ENCODE measurements at regions not wholly inside any gene's neighbourhood (a gene's known extent, or its start where the extent isn't known, plus 50 kb on each side); places are given as distances from the start of the nearest gene placed in this dataset.
"Not testable (repeated sequence)": the region's sequence is repeated elsewhere in the genome, so short reads cannot be mapped to it uniquely, and the experiment has no call there.

DNA sequence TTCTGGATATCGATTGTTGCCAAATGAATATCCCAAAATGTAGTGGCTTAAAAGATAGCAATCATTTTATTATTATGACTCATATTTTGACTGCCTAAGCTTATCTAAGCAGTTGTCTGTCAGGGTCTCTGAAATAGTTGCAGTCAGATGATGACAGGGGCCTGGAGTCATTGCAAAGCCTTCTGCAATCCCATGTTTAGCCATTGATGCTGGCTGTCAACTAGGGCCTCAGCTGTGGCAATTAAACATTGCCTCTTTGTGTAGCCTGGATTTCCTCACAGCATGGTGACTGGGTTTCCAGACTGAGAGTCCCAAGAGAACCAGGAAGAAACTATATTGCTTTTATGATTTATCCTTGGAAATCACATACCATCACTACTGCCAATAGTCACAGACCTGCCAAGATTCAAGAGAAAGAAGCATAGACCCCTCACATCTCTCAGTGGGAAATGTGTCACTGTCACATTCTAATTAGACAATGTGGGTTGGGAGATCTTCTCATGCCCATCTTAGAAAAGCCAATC lies 227.3 kb upstream of the NOCT start:
- no peak for DNase-seq (ENCODE audit: low read depth, low spot score)
- no peak overlapping the region for H3K9ac ChIP-seq (ENCODE audit: insufficient read length, low read depth)
- H3K36me3 ChIP-seq (ENCODE audit: insufficient read depth, insufficient read length, low read length), result no peaks in the 10 kb centered on the region
- no peaks in the 10 kb centered on the region for H3K27me3 ChIP-seq (ENCODE audit: insufficient read depth, insufficient read length)
- peaks cover 2% of the 10 kb centered on the region for H3K4me1 ChIP-seq (ENCODE audit: insufficient read depth, insufficient read length)
- TF ChIP-seq YY1 (IDR thresholded peaks at IDR 0.05; ENCODE audit: insufficient read depth, insufficient read length) (no peak), ZNF274 (IDR thresholded peaks at IDR 0.05; ENCODE audit: low read depth, low read length) (no peak), SUZ12 (IDR thresholded peaks at IDR 0.05; ENCODE audit: extremely low read depth, insufficient read depth, insufficient read length) (no peak)
- H3K9me3 ChIP-seq (ENCODE audit: insufficient read depth, low read length), result no peaks in the 10 kb centered on the region
- no peak overlapping the region for H3K4me3 ChIP-seq (ENCODE audit: insufficient read length, low read depth)

DNA sequence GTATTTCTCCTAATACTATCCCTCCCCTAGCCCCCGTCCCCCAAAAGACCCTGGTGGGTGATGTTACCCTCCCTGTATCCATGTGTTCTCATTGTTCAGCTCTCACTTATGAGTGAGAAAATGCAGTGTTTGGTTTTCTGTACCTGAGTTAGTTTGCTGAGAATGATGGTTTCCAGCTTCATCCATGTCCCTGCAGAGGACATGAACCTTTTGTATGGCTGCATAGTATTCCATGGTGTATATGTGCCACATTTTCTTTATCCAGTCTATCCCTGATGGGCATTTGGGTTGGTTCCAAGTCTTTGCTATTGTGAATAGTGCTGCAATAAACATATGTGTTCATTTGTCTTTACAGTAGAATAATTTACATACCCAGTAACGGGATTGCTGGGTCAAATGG lies 235.8 kb upstream of the NOCT start:
- not testable (repeated sequence) for H3K9me3 ChIP-seq (ENCODE audit: insufficient read depth, low read length); H3K27me3 ChIP-seq (ENCODE audit: insufficient read depth, insufficient read length); H3K9ac ChIP-seq (ENCODE audit: insufficient read length, low read depth); DNase-seq (ENCODE audit: low read depth, low spot score); H3K36me3 ChIP-seq (ENCODE audit: insufficient read depth, insufficient read length, low read length); H3K4me1 ChIP-seq (ENCODE audit: insufficient read depth, insufficient read length); H3K4me3 ChIP-seq (ENCODE audit: insufficient read length, low read depth)

DNA sequence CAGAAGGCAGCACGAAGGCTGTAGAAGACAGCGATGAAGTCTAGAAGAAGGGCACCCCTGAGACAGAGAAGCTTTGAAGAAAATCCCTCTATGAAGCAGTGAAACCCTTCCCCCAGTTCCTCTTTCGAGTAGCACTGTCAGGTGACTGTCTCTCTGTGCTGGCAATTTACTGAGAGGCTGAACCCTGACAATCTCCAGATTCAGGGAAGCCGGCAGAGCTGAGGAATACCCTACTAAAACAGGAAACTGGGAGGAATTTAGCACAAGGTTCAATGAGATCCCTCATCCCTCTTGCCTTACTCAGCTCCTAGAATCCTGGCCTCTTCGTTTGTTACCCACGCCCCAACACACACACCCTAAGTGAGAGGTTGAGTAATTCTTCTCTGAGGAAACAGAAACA lies 239.7 kb upstream of the NOCT start:
- TF ChIP-seq SUZ12 (IDR thresholded peaks at IDR 0.05; ENCODE audit: extremely low read depth, insufficient read depth, insufficient read length) (no peak), YY1 (IDR thresholded peaks at IDR 0.05; ENCODE audit: insufficient read depth, insufficient read length) (no peak), ZNF274 (IDR thresholded peaks at IDR 0.05; ENCODE audit: low read depth, low read length) (no peak)
- Histone ChIP-seq H3K4me1 (ENCODE audit: insufficient read depth, insufficient read length) (no peaks in the 10 kb centered on the region), H3K36me3 (ENCODE audit: insufficient read depth, insufficient read length, low read length) (no peaks in the 10 kb centered on the region), H3K27me3 (ENCODE audit: insufficient read depth, insufficient read length) (no peaks in the 10 kb centered on the region), H3K4me3 (ENCODE audit: insufficient read length, low read depth) (no peak overlapping the region), H3K9me3 (ENCODE audit: insufficient read depth, low read length) (no peaks in the 10 kb centered on the region), H3K9ac (ENCODE audit: insufficient read length, low read depth) (no peak overlapping the region)
- no peak for DNase-seq (ENCODE audit: low read depth, low spot score)

DNA sequence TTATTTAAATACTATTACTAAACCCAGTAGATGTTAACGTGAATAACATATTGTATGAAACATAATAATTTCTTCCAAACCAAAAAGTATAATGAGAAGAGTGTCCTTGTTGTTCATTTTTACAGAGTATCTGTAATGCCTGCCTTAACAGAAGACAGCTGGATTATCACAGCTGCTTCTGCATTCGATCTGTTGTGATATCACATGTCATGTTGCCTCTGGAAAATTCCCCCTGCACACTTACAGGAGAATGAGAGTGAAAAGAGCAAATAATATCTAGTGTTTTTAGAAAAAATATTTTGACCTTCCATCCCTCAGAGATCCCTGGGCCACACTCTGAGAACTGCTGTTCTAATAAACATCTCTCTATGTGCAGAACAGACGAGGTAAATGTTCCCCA lies 240.1 kb upstream of the NOCT start:
- DNase-seq (ENCODE audit: low read depth, low spot score), result no peak
- H3K27me3 ChIP-seq (ENCODE audit: insufficient read depth, insufficient read length), result no peaks in the 10 kb centered on the region

DNA sequence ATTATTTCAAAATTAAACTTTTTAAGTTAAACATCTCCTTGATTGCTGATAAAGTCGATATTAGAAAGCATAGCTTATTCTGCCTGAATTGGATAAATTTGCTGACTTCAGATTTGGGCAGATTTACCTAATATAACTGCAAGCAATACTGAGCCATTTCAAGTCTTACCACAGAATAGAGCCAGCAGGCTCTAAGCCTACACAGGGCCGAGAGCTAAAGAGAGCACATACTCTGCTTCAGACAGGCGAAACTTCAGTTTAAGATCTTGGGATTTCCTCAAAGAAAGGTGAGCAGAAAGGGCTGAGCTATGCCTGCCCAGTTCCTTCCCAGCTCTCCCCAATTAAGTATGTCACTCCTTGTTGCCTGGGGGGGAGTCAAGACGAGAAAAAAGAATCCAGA lies 240.6 kb upstream of the NOCT start:
- no peaks in the 10 kb centered on the region for H3K27me3 ChIP-seq (ENCODE audit: insufficient read depth, insufficient read length)
- H3K9ac ChIP-seq (ENCODE audit: insufficient read length, low read depth), result no peak overlapping the region
- no peaks in the 10 kb centered on the region for H3K9me3 ChIP-seq (ENCODE audit: insufficient read depth, low read length)
- no peak overlapping the region for H3K4me3 ChIP-seq (ENCODE audit: insufficient read length, low read depth)
- H3K36me3 ChIP-seq (ENCODE audit: insufficient read depth, insufficient read length, low read length), result no peaks in the 10 kb centered on the region
- H3K4me1 ChIP-seq (ENCODE audit: insufficient read depth, insufficient read length), result no peaks in the 10 kb centered on the region
- DNase-seq (ENCODE audit: low read depth, low spot score), result no peak
- TF ChIP-seq YY1 (IDR thresholded peaks at IDR 0.05; ENCODE audit: insufficient read depth, insufficient read length), result no peak

More for the DNA sequence above, 240.1 kb upstream of the NOCT start:
- Histone ChIP-seq H3K4me3 (ENCODE audit: insufficient read length, low read depth) (no peak overlapping the region), H3K9ac (ENCODE audit: insufficient read length, low read depth) (no peak overlapping the region), H3K36me3 (ENCODE audit: insufficient read depth, insufficient read length, low read length) (no peaks in the 10 kb centered on the region), H3K9me3 (ENCODE audit: insufficient read depth, low read length) (no peaks in the 10 kb centered on the region), H3K4me1 (ENCODE audit: insufficient read depth, insufficient read length) (no peaks in the 10 kb centered on the region)
- TF ChIP-seq YY1 (IDR thresholded peaks at IDR 0.05; ENCODE audit: insufficient read depth, insufficient read length) (no peak), SUZ12 (IDR thresholded peaks at IDR 0.05; ENCODE audit: extremely low read depth, insufficient read depth, insufficient read length) (no peak), ZNF274 (IDR thresholded peaks at IDR 0.05; ENCODE audit: low read depth, low read length) (no peak)

DNA sequence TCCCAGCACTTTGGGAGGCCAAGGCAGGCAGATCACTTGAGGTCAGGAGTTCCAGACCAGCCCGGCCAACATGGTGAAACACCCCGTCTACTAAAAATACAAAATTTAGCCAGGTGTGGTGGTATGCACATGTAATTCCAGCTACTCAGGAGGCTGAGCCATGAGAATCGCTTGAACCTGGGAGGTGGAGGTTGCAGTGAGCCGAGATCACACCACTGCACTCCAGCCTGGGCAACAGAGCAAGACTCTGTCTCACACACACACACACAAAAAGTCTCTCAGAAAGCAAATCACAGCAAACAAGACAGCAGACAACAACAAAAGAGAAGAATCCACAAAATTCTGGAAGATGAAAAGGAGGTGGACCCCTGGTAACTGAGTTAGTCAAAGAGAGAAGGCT lies 241.5 kb upstream of the NOCT start:
- H3K36me3 ChIP-seq (ENCODE audit: insufficient read depth, insufficient read length, low read length); H3K4me1 ChIP-seq (ENCODE audit: insufficient read depth, insufficient read length); H3K27me3 ChIP-seq (ENCODE audit: insufficient read depth, insufficient read length); H3K9me3 ChIP-seq (ENCODE audit: insufficient read depth, low read length); H3K9ac ChIP-seq (ENCODE audit: insufficient read length, low read depth); H3K4me3 ChIP-seq (ENCODE audit: insufficient read length, low read depth); DNase-seq (ENCODE audit: low read depth, low spot score): not testable (repeated sequence)

DNA sequence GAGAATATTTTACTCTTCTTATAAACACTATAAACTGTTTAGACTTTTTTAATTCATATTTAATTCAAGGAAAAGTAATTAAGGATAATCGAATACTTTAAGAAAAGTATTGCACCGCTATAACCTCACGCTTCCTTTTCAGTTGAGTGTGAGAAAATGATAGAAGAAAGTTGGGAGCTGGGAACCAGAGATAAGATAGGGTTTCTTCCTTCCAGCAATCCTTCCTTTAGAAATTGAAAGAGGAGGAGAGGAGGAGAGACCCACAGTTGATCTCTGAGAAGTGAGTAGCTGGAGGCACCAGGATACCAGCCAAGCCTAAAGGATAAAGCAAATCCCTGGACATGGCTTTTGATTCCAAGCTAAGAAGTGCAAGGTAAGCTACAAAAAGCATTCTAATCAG lies 242.3 kb upstream of the NOCT start:
- H3K27me3 ChIP-seq (ENCODE audit: insufficient read depth, insufficient read length), result no peaks in the 10 kb centered on the region
- H3K4me1 ChIP-seq (ENCODE audit: insufficient read depth, insufficient read length), result no peaks in the 10 kb centered on the region
- H3K9me3 ChIP-seq (ENCODE audit: insufficient read depth, low read length), result no peaks in the 10 kb centered on the region
- no peaks in the 10 kb centered on the region for H3K36me3 ChIP-seq (ENCODE audit: insufficient read depth, insufficient read length, low read length)
- TF ChIP-seq SUZ12 (IDR thresholded peaks at IDR 0.05; ENCODE audit: extremely low read depth, insufficient read depth, insufficient read length), result no peak
- TF ChIP-seq ZNF274 (IDR thresholded peaks at IDR 0.05; ENCODE audit: low read depth, low read length), result no peak
- no peak for TF ChIP-seq YY1 (IDR thresholded peaks at IDR 0.05; ENCODE audit: insufficient read depth, insufficient read length)
- no peak overlapping the region for H3K9ac ChIP-seq (ENCODE audit: insufficient read length, low read depth)
- H3K4me3 ChIP-seq (ENCODE audit: insufficient read length, low read depth), result no peak overlapping the region
- no peak for DNase-seq (ENCODE audit: low read depth, low spot score)

DNA sequence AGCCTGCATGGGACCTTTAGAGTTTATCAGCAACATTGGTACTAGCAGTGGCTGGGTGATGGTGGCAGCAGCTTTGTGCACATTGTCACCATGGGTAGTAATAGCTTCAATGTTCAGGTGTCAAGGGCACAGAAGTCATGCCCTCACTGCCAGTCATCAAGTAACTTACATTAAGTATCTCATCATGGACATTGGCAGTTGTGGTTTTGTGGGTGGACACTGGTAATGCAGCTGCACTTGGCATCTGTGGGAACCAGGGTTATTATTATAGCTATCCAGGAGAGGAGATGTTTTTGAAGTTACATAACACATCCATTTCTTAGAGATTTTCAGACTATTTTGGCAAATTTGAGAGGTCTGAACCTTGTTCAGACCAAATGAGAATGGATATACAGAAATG lies 243.2 kb upstream of the NOCT start:
- no peak overlapping the region for H3K9ac ChIP-seq (ENCODE audit: insufficient read length, low read depth)
- no peak for TF ChIP-seq SUZ12 (IDR thresholded peaks at IDR 0.05; ENCODE audit: extremely low read depth, insufficient read depth, insufficient read length)
- TF ChIP-seq YY1 (IDR thresholded peaks at IDR 0.05; ENCODE audit: insufficient read depth, insufficient read length), result no peak
- TF ChIP-seq ZNF274 (IDR thresholded peaks at IDR 0.05; ENCODE audit: low read depth, low read length), result no peak

More for the DNA sequence above, 243.2 kb upstream of the NOCT start:
- DNase-seq (ENCODE audit: low read depth, low spot score), result no peak
- Histone ChIP-seq H3K27me3 (ENCODE audit: insufficient read depth, insufficient read length) (no peaks in the 10 kb centered on the region), H3K4me3 (ENCODE audit: insufficient read length, low read depth) (no peak overlapping the region), H3K4me1 (ENCODE audit: insufficient read depth, insufficient read length) (no peaks in the 10 kb centered on the region), H3K36me3 (ENCODE audit: insufficient read depth, insufficient read length, low read length) (no peaks in the 10 kb centered on the region), H3K9me3 (ENCODE audit: insufficient read depth, low read length) (no peaks in the 10 kb centered on the region)
